Memory B cell (primary cell): ENCODE measurements at regions not wholly inside any gene's neighbourhood (a gene's known extent, or its start where the extent isn't known, plus 50 kb on each side); places are given as distances from the start of the nearest gene placed in this dataset.

Source experiments
- ATAC-seq: fragments of 150-1000 bp; cut with Tn5 transposase; 2 replicates; pipeline ENCODE4 v1.10.0; 2021; ENCODE audit warnings: low read depth, mild to moderate bottlenecking, moderate library complexity
- DNase-seq, 2 donors: peaks; one replicate each; pipeline ENCODE4 v3.0.0; 2022; ENCODE audit warnings: low spot score in 2 of 2
- H3K27ac Mint-ChIP-seq: one replicate; pipeline ENCODE4 v1.8.0; 2022; ENCODE audit warnings: mild to moderate bottlenecking, moderate library complexity, mixed read lengths
- H3K27me3 Mint-ChIP-seq: one replicate; pipeline ENCODE4 v1.8.0; 2022; ENCODE audit warnings: mixed read lengths
- H3K36me3 Mint-ChIP-seq: one replicate; pipeline ENCODE4 v1.8.0; 2022; ENCODE audit warnings: mild to moderate bottlenecking, mixed read lengths
- H3K4me1 Mint-ChIP-seq: one replicate; pipeline ENCODE4 v1.8.0; 2022; ENCODE audit warnings: mixed read lengths
- H3K4me3 Mint-ChIP-seq: one replicate; pipeline ENCODE4 v1.8.0; 2022; ENCODE audit warnings: mild to moderate bottlenecking, moderate library complexity, mixed read lengths
- H3K9me3 Mint-ChIP-seq: one replicate; pipeline ENCODE4 v1.8.0; 2022; ENCODE audit warnings: mixed read lengths

- H3K4me1 Mint-ChIP-seq, result no peaks in the 10 kb centered on the region
- no peak overlapping the region for H3K27ac Mint-ChIP-seq
These were observed 110.7 kb downstream of the COPS8 start for GRCh38 chr2:237196409-237196808.

GRCh38 chr2:237196866-237197618 lies 111.4 kb downstream of the COPS8 start:
- Mint-ChIP-seq H3K4me3 (no peak overlapping the region), H3K27ac (no peak overlapping the region), H3K36me3 (no peaks in the 10 kb centered on the region), H3K9me3 (no peaks in the 10 kb centered on the region), H3K27me3 (peaks cover 9% of the 10 kb centered on the region), H3K4me1 (no peaks in the 10 kb centered on the region)
- DNase-seq, result no peak
- ATAC-seq, result no peak

More at GRCh38 chr2:237196409-237196808, 110.7 kb downstream of the COPS8 start:
- ATAC-seq, result no peak
- H3K27me3 Mint-ChIP-seq, result peaks cover 9% of the 10 kb centered on the region
- no peak overlapping the region for H3K4me3 Mint-ChIP-seq
- H3K9me3 Mint-ChIP-seq, result no peaks in the 10 kb centered on the region
- no peak for DNase-seq
- H3K36me3 Mint-ChIP-seq, result no peaks in the 10 kb centered on the region

GRCh38 chr2:237198164-237198855 lies 112.6 kb downstream of the COPS8 start:
- Mint-ChIP-seq H3K27ac (no peak overlapping the region), H3K36me3 (no peaks in the 10 kb centered on the region), H3K27me3 (peaks cover 6% of the 10 kb centered on the region), H3K4me1 (no peaks in the 10 kb centered on the region), H3K9me3 (no peaks in the 10 kb centered on the region), H3K4me3 (no peak overlapping the region)
- ATAC-seq (no peak), DNase-seq (no peak)

- H3K36me3 Mint-ChIP-seq, result no peaks in the 10 kb centered on the region
- no peak overlapping the region for H3K4me3 Mint-ChIP-seq
- no peak overlapping the region for H3K27ac Mint-ChIP-seq
- peaks cover 10% of the 10 kb centered on the region for H3K27me3 Mint-ChIP-seq
- DNase-seq (no peak), ATAC-seq (no peak)
- no peaks in the 10 kb centered on the region for H3K4me1 Mint-ChIP-seq
- H3K9me3 Mint-ChIP-seq, result no peaks in the 10 kb centered on the region
These were observed 113.4 kb downstream of the COPS8 start for GRCh38 chr2:237199082-237199481.

- ATAC-seq (no peak), DNase-seq (no peak)
- Mint-ChIP-seq H3K27ac (no peak overlapping the region), H3K27me3 (peaks cover 10% of the 10 kb centered on the region), H3K9me3 (no peaks in the 10 kb centered on the region), H3K36me3 (no peaks in the 10 kb centered on the region), H3K4me3 (no peak overlapping the region), H3K4me1 (no peaks in the 10 kb centered on the region)
These were observed 113.9 kb downstream of the COPS8 start for GRCh38 chr2:237199577-237199976.

- Mint-ChIP-seq H3K27me3 (peaks cover 10% of the 10 kb centered on the region), H3K4me1 (no peaks in the 10 kb centered on the region), H3K9me3 (no peaks in the 10 kb centered on the region), H3K36me3 (no peaks in the 10 kb centered on the region), H3K4me3 (no peak overlapping the region), H3K27ac (no peak overlapping the region)
- ATAC-seq (no peak), DNase-seq (no peak)
These were observed 114.8 kb downstream of the COPS8 start for GRCh38 chr2:237200462-237200861.

GRCh38 chr2:237201461-237202287 lies 116.0 kb downstream of the COPS8 start:
- no peak for ATAC-seq
- H3K4me1 Mint-ChIP-seq, result no peaks in the 10 kb centered on the region
- no peaks in the 10 kb centered on the region for H3K9me3 Mint-ChIP-seq
- no peak overlapping the region for H3K4me3 Mint-ChIP-seq
- no peak for DNase-seq
- no peaks in the 10 kb centered on the region for H3K36me3 Mint-ChIP-seq
- peaks cover 8% of the 10 kb centered on the region for H3K27me3 Mint-ChIP-seq
- no peak overlapping the region for H3K27ac Mint-ChIP-seq

- DNase-seq, result no peak
- Mint-ChIP-seq H3K4me3 (no peak overlapping the region), H3K4me1 (no peaks in the 10 kb centered on the region), H3K27me3 (peaks cover 10% of the 10 kb centered on the region), H3K9me3 (no peaks in the 10 kb centered on the region), H3K36me3 (no peaks in the 10 kb centered on the region), H3K27ac (no peak overlapping the region)
- no peak for ATAC-seq
These were observed 116.8 kb downstream of the COPS8 start for GRCh38 chr2:237202288-237203030.

- no peak overlapping the region for H3K27ac Mint-ChIP-seq
- ATAC-seq, result no peak
These were observed 119.4 kb downstream of the COPS8 start for GRCh38 chr2:237205043-237205541.

GRCh38 chr2:237205561-237205971 lies 119.9 kb downstream of the COPS8 start:
- no peaks in the 10 kb centered on the region for H3K36me3 Mint-ChIP-seq
- peaks cover 11% of the 10 kb centered on the region for H3K27me3 Mint-ChIP-seq
- no peaks in the 10 kb centered on the region for H3K4me1 Mint-ChIP-seq
- no peak overlapping the region for H3K27ac Mint-ChIP-seq
- DNase-seq (no peak), ATAC-seq (no peak)
- H3K9me3 Mint-ChIP-seq, result no peaks in the 10 kb centered on the region
- no peak overlapping the region for H3K4me3 Mint-ChIP-seq

More at GRCh38 chr2:237205043-237205541, 119.4 kb downstream of the COPS8 start:
- H3K4me1 Mint-ChIP-seq, result no peaks in the 10 kb centered on the region
- no peak for DNase-seq
- H3K4me3 Mint-ChIP-seq, result no peak overlapping the region
- H3K9me3 Mint-ChIP-seq, result no peaks in the 10 kb centered on the region
- H3K36me3 Mint-ChIP-seq, result no peaks in the 10 kb centered on the region
- H3K27me3 Mint-ChIP-seq, result peaks cover 12% of the 10 kb centered on the region

GRCh38 chr2:237207646-237208045 lies 122.0 kb downstream of the COPS8 start:
- Mint-ChIP-seq H3K36me3 (no peaks in the 10 kb centered on the region), H3K4me1 (no peaks in the 10 kb centered on the region), H3K27me3 (peaks cover 11% of the 10 kb centered on the region), H3K27ac (no peak overlapping the region), H3K4me3 (no peak overlapping the region), H3K9me3 (no peaks in the 10 kb centered on the region)
- ATAC-seq (no peak), DNase-seq (no peak)

- Mint-ChIP-seq H3K9me3 (no peaks in the 10 kb centered on the region), H3K27ac (no peak overlapping the region), H3K36me3 (no peaks in the 10 kb centered on the region), H3K27me3 (peaks cover 8% of the 10 kb centered on the region), H3K4me1 (no peaks in the 10 kb centered on the region), H3K4me3 (no peak overlapping the region)
- DNase-seq (no peak), ATAC-seq (no peak)
These were observed 122.9 kb downstream of the COPS8 start for GRCh38 chr2:237208373-237209260.

- Mint-ChIP-seq H3K27ac (no peak overlapping the region), H3K27me3 (peaks cover 6% of the 10 kb centered on the region), H3K9me3 (no peaks in the 10 kb centered on the region), H3K4me1 (no peaks in the 10 kb centered on the region), H3K4me3 (no peak overlapping the region), H3K36me3 (no peaks in the 10 kb centered on the region)
- DNase-seq, result no peak
- no peak for ATAC-seq
These were observed 124.2 kb downstream of the COPS8 start for GRCh38 chr2:237209885-237210284.
